Endodermal cell (in vitro differentiated cells): ENCODE measurements at regions not wholly inside any gene's neighbourhood (a gene's known extent, or its start where the extent isn't known, plus 50 kb on each side); places are given as distances from the start of the nearest gene placed in this dataset.

Experiments
- DNase-seq: peaks from one replicate; pipeline ENCODE4 v3.0.0-alpha.2; 2017
- H3K27ac ChIP-seq: 2 replicates; pipeline ENCODE4 v1.5.1; 2013; ENCODE audit warnings: mild to moderate bottlenecking, low read depth, low read length, moderate library complexity
- H3K27me3 ChIP-seq: 2 replicates; pipeline ENCODE4 v1.6.1; 2013; ENCODE audit warnings: mild to moderate bottlenecking, low read length, moderate library complexity; ENCODE audit not compliant: insufficient read depth, control insufficient read depth, poor library complexity, severe bottlenecking
- H3K36me3 ChIP-seq: 2 replicates; pipeline ENCODE4 v1.7.0; 2013; ENCODE audit warnings: mild to moderate bottlenecking, low read length, moderate library complexity; ENCODE audit not compliant: control insufficient read depth, insufficient read depth
- H3K4me1 ChIP-seq: one replicate; pipeline ENCODE4 v1.7.0; 2013; ENCODE audit warnings: low read length; ENCODE audit not compliant: control insufficient read depth, insufficient read depth
- H3K4me3 ChIP-seq: 2 replicates; pipeline ENCODE4 v1.5.1; 2013; ENCODE audit warnings: mild to moderate bottlenecking, low read length, moderate library complexity
- H3K9ac ChIP-seq: 2 replicates; pipeline ENCODE4 v1.6.1; 2013; ENCODE audit warnings: mild to moderate bottlenecking, low read length, moderate library complexity; ENCODE audit not compliant: poor library complexity, severe bottlenecking; ENCODE audit errors: extremely low read depth
- H3K9me3 ChIP-seq: 2 replicates; pipeline ENCODE4 v1.6.1; 2013; ENCODE audit warnings: mild to moderate bottlenecking, low read length, moderate library complexity; ENCODE audit not compliant: control insufficient read depth
- H3K27ac Mint-ChIP-seq: 2 replicates; pipeline ENCODE4 v1.8.0; 2020; ENCODE audit warnings: mixed read lengths
- H3K27me3 Mint-ChIP-seq: 2 replicates; pipeline ENCODE4 v1.8.0; 2021; ENCODE audit warnings: mild to moderate bottlenecking, mixed read lengths; ENCODE audit not compliant: insufficient read depth
- H3K36me3 Mint-ChIP-seq: 2 replicates; pipeline ENCODE4 v1.8.0; 2020; ENCODE audit warnings: low read depth, mixed read lengths
- H3K4me1 Mint-ChIP-seq: 2 replicates; pipeline ENCODE4 v1.8.0; 2020; ENCODE audit warnings: mixed read lengths
- H3K4me3 Mint-ChIP-seq: 2 replicates; pipeline ENCODE4 v1.8.0; 2020; ENCODE audit warnings: mild to moderate bottlenecking, moderate library complexity, mixed read lengths
- H3K9me3 Mint-ChIP-seq: 2 replicates; pipeline ENCODE4 v1.8.0; 2020; ENCODE audit warnings: mild to moderate bottlenecking, mixed read lengths
- CTCF ChIP-seq: fragments of 200-600 bp; sonication (generic); conservative IDR thresholded peaks from 2 replicates; pipeline ENCODE4 v1.5.0; 2021; ENCODE audit warnings: antibody characterized with exemption, mild to moderate bottlenecking
- WGBS, 2 experiments: methylation state at CpG; one replicate each; pipeline versions ENCODE4 v1.1.5 to v1.1.7; 2013; ENCODE audit warnings: missing lambda C conversion rate in 2 of 2, mixed read lengths in 1 of 2; ENCODE audit not compliant: insufficient coverage in 1 of 2, insufficient read length in 1 of 2; 5-methylcytosine and 5-hydroxymethylcytosine counted together

- Mint-ChIP-seq H3K4me1 (peaks cover 11% of the 10 kb centered on the region), H3K4me3 (no peak overlapping the region), H3K9me3 (no peaks in the 10 kb centered on the region), H3K27ac (no peak overlapping the region), H3K27me3 (no peaks in the 10 kb centered on the region), H3K36me3 (no peaks in the 10 kb centered on the region)
- Histone ChIP-seq H3K9ac (no peak overlapping the region), H3K36me3 (no peaks in the 10 kb centered on the region), H3K27ac (no peak overlapping the region), H3K9me3 (no peaks in the 10 kb centered on the region), H3K4me3 (no peak overlapping the region), H3K27me3 (no peaks in the 10 kb centered on the region), H3K4me1 (peaks cover 8% of the 10 kb centered on the region)
- no peak for DNase-seq
- no peak for TF ChIP-seq CTCF
- WGBS, 2 experiments = 95% methylated on average over 2 to 8 of the region's 8 CpGs
These were observed 199.4 kb downstream of the CYRIA start for GRCh38 chr2:16466133-16466820.

- H3K9me3 ChIP-seq = no peaks in the 10 kb centered on the region
- no peak overlapping the region for H3K9ac ChIP-seq
- H3K4me3 ChIP-seq = no peak overlapping the region
- WGBS, 2 experiments = 91% methylated on average over 3 of the region's 3 CpGs; no CpG with 5 or more reads in 1 of the 2 experiments
- no peaks in the 10 kb centered on the region for H3K27me3 ChIP-seq
- no peaks in the 10 kb centered on the region for H3K36me3 ChIP-seq
- Mint-ChIP-seq H3K27me3 (no peaks in the 10 kb centered on the region), H3K36me3 (no peaks in the 10 kb centered on the region), H3K4me1 (peaks cover 7% of the 10 kb centered on the region), H3K4me3 (no peak overlapping the region), H3K9me3 (no peaks in the 10 kb centered on the region), H3K27ac (no peak overlapping the region)
- TF ChIP-seq CTCF = no peak
- no peak overlapping the region for H3K27ac ChIP-seq
- H3K4me1 ChIP-seq = peaks cover 5% of the 10 kb centered on the region
- no peak for DNase-seq
These were observed 201.0 kb downstream of the CYRIA start for GRCh38 chr2:16464641-16465040.

GRCh38 chr2:16462958-16463357, 202.7 kb downstream of the CYRIA start:
- H3K27ac ChIP-seq = no peak overlapping the region
- 85 to 92% methylated on average over 1 to 5 of the region's 5 CpGs for WGBS, 2 experiments
- peaks cover 8% of the 10 kb centered on the region for H3K9me3 ChIP-seq
- H3K9ac ChIP-seq = no peak overlapping the region
- H3K4me1 ChIP-seq = peaks cover 5% of the 10 kb centered on the region
- no peaks in the 10 kb centered on the region for H3K27me3 Mint-ChIP-seq
- H3K4me3 Mint-ChIP-seq = no peak overlapping the region
- no peak for TF ChIP-seq CTCF
- H3K36me3 Mint-ChIP-seq = no peaks in the 10 kb centered on the region
- H3K27me3 ChIP-seq = no peaks in the 10 kb centered on the region
- H3K27ac Mint-ChIP-seq = no peak overlapping the region
- H3K4me3 ChIP-seq = no peak overlapping the region
- peaks cover 5% of the 10 kb centered on the region for H3K4me1 Mint-ChIP-seq
- DNase-seq = no peak
- H3K36me3 ChIP-seq = no peaks in the 10 kb centered on the region
- no peaks in the 10 kb centered on the region for H3K9me3 Mint-ChIP-seq
